GM12878 (cell line): ENCODE measurements at regions not wholly inside any gene's neighbourhood (a gene's known extent, or its start where the extent isn't known, plus 50 kb on each side); places are given as distances from the start of the nearest gene placed in this dataset.

Experiments used
- ATAC-seq: fragments of 200-7000 bp; cut with Tn5 transposase; 3 replicates; pipeline ENCODE4 v1.9.1; 2020; ENCODE audit warnings: mild to moderate bottlenecking, moderate library complexity
- BruUV-seq: library from RNA; stranded (reverse); fragments of 400-500 nt; replicated peaks from 2 replicates; lab custom pipeline; 2021; lab: Mats Ljungman, UMichigan
- CTCF ChIA-PET: fragments of 300-600 bp; sonication (Branson Sonifier 250); formaldehyde crosslinking; extraction: SDS; loops from one replicate; lab custom pipeline; 2021; ENCODE audit warnings: inconsistent platforms; lab: Yijun Ruan, JAX
- POLR2A ChIA-PET: fragments of 350-600 bp; formaldehyde crosslinking; extraction: SDS; loops from one replicate; lab custom pipeline; 2021; ENCODE audit warnings: inconsistent platforms; lab: Charles Lee
- RAD21 ChIA-PET: fragments of 300-600 bp; sonication (Branson Sonifier 250); formaldehyde crosslinking; loops from one replicate; lab custom pipeline; 2023; ENCODE audit warnings: antibody characterized with exemption; ENCODE audit not compliant: unreplicated experiment; lab: Charles Lee
- SMC1A ChIA-PET: fragments of 300-600 bp; sonication (Branson Sonifier 250); formaldehyde crosslinking; loops from one replicate; lab custom pipeline; 2023; ENCODE audit not compliant: unreplicated experiment, uncharacterized antibody; lab: Charles Lee
- DNase-seq: peaks from one replicate; pipeline ENCODE4 v3.0.0-alpha.2; 2011; ENCODE audit warnings: low read depth, low spot score
- FAIRE-seq: peaks from 3 replicates; lab custom pipeline; 2011; peaks lifted over from hg19 to GRCh38; lab: Jason Lieb, UNC
- H2AFZ ChIP-seq: 2 replicates; pipeline ENCODE4 v1.6.0; 2011; ENCODE audit warnings: low read depth, low read length, control low read depth; ENCODE audit not compliant: control insufficient read depth
- H3K27ac ChIP-seq: 2 replicates; pipeline ENCODE4 v1.5.1; 2011; ENCODE audit warnings: control low read depth; ENCODE audit not compliant: control insufficient read depth, insufficient read depth
- H3K27me3 ChIP-seq, 2 experiments: replicated peaks in 1 of 2; 2 replicates each; pipeline versions ENCODE4 v1.6.0 to v1.6.1; 2011; ENCODE audit warnings: low read length in 1 of 2; ENCODE audit not compliant: control insufficient read depth in 2 of 2, insufficient read depth in 2 of 2
- H3K36me3 ChIP-seq, 2 experiments: 2 replicates each; pipeline ENCODE4 v1.5.1; 2011; ENCODE audit warnings: low read length in 1 of 2; ENCODE audit not compliant: control insufficient read depth in 2 of 2, insufficient read depth in 2 of 2
- H3K4me1 ChIP-seq: 2 replicates; pipeline ENCODE4 v1.6.1; 2011; ENCODE audit warnings: mild to moderate bottlenecking, low read length, moderate library complexity, mixed read lengths; ENCODE audit not compliant: control insufficient read depth, insufficient read depth
- H3K4me2 ChIP-seq: 2 replicates; pipeline ENCODE4 v1.6.0; 2011; ENCODE audit warnings: control low read depth; ENCODE audit not compliant: control insufficient read depth, insufficient read depth
- H3K4me3 ChIP-seq: fragments of 200-600 bp; sonication (generic); 2 replicates; pipeline ENCODE4 v1.5.1; 2016
- H3K79me2 ChIP-seq: 2 replicates; pipeline ENCODE4 v1.6.0; 2011; ENCODE audit warnings: low read length; ENCODE audit not compliant: control insufficient read depth, insufficient read depth
- H3K9ac ChIP-seq: 2 replicates; pipeline ENCODE4 v1.8.0; 2011; ENCODE audit warnings: low read length, control low read depth, mixed read lengths; ENCODE audit not compliant: control insufficient read depth, insufficient read depth
- H3K9me3 ChIP-seq: replicated peaks from 3 replicates; pipeline ENCODE4 v1.5.1; 2011; ENCODE audit warnings: mild to moderate bottlenecking, low read length; ENCODE audit not compliant: control insufficient read depth, insufficient read depth
- H4K20me1 ChIP-seq: 2 replicates; pipeline ENCODE4 v1.6.0; 2011; ENCODE audit not compliant: control insufficient read depth, insufficient read depth
- CREM ChIP-seq: IDR thresholded peaks from 2 replicates; pipeline ENCODE4 v1.6.1; 2014; ENCODE audit warnings: antibody characterized with exemption, low read depth
- POLR2A ChIP-seq: IDR thresholded peaks from 2 replicates; pipeline ENCODE4 v1.6.1; 2011; ENCODE audit warnings: low read depth, mild to moderate bottlenecking, low read length
- RELB ChIP-seq: fragments of 450-650 bp; IDR thresholded peaks from 2 replicates; pipeline ENCODE4 v1.6.1; 2017; ENCODE audit warnings: low read depth, mild to moderate bottlenecking, moderate library complexity
- TCF7 ChIP-seq: IDR thresholded peaks from 2 replicates; pipeline ENCODE4 v1.6.1; 2014; ENCODE audit warnings: antibody characterized with exemption, borderline replicate concordance
- WGBS: methylation state at CpG from one replicate; pipeline ENCODE4 v1.1.6; 2016; ENCODE audit warnings: low lambda C conversion rate; ENCODE audit not compliant: insufficient replicate concordance, insufficient coverage; ENCODE audit errors: missing lambda C conversion rate; 5-methylcytosine and 5-hydroxymethylcytosine counted together
- in situ Hi-C: fragments of 300-500 bp; cut with MboI; formaldehyde crosslinking; loops from 9 replicates; pipeline ENCODE4 v1.14.3; 2018; ENCODE audit warnings: mixed read lengths
- intact Hi-C: fragments of 100-400 bp; cut with micrococcal nuclease; formaldehyde crosslinking; loops from one replicate; pipeline ENCODE4 v1.14.2; 2022; ENCODE audit not compliant: unreplicated experiment

- CTCF ChIA-PET, result no interaction called here
- Histone ChIP-seq H3K4me2 (no peak overlapping the region), H3K4me1 (no peaks in the 10 kb centered on the region), H4K20me1 (no peaks in the 10 kb centered on the region), H3K36me3 (no peaks in the 10 kb centered on the region), H3K79me2 (no peaks in the 10 kb centered on the region), H3K9me3 (no peaks in the 10 kb centered on the region; the same call in 2 of the 3 replicates), H3K27me3 (no peaks in the 10 kb centered on the region), H3K4me3 (no peak overlapping the region), H3K27ac (no peak overlapping the region), H3K9ac (no peak overlapping the region), H2AFZ (no peak overlapping the region)
- RAD21 ChIA-PET, result no interaction called here
- DNase-seq, result no peak
- ATAC-seq, result no peak
- in situ Hi-C loops, result loop anchor here (25.0 kb wide), 1 partner anchor 406 kb away; no protein-coding TSS in a partner anchor
- TF ChIP-seq POLR2A (no peak), TCF7 (no peak), CREM (no peak)
- intact Hi-C loops, result no loop called here
- POLR2A ChIA-PET, result no interaction called here
- SMC1A ChIA-PET, result no interaction called here
- 0% methylated on average over 5 of the region's 6 CpGs for WGBS
- no TSS peak for BruUV-seq
- no peak for FAIRE-seq
Observed at GRCh38 chr16:35181422-35182030, 1722.1 kb downstream of the TP53TG3F start.

- H3K9me3 ChIP-seq, result no peaks in the 10 kb centered on the region; the same call in 2 of the 3 replicates
- no peak for DNase-seq
- H3K27ac ChIP-seq, result no peak overlapping the region
- no peak overlapping the region for H3K4me3 ChIP-seq
- no peak overlapping the region for H3K4me2 ChIP-seq
- no peak overlapping the region for H2AFZ ChIP-seq
- H3K27me3 ChIP-seq, result no peaks in the 10 kb centered on the region
- no peak for TF ChIP-seq RELB
- no peak for TF ChIP-seq POLR2A
- TF ChIP-seq, all 136 proteins: peak for 0
- CTCF ChIA-PET, result no interaction called here
- Histone ChIP-seq H3K4me1 (no peaks in the 10 kb centered on the region), H3K79me2 (no peaks in the 10 kb centered on the region), H3K36me3 (no peaks in the 10 kb centered on the region), H4K20me1 (no peaks in the 10 kb centered on the region), H3K9ac (no peak overlapping the region)
- in situ Hi-C loops, result loop anchor here (25.0 kb wide), 1 partner anchor 405 kb away; no protein-coding TSS in a partner anchor
- POLR2A ChIA-PET, result no interaction called here
- no peak for ATAC-seq
- RAD21 ChIA-PET, result no interaction called here
- no TSS peak for BruUV-seq
- SMC1A ChIA-PET, result no interaction called here
- intact Hi-C loops, result no loop called here
- no peak for FAIRE-seq
Observed at GRCh38 chr16:35182043-35182677, 1722.7 kb downstream of the TP53TG3F start.
